ENCODE measurements at regions not wholly inside any gene's neighbourhood (a gene's known extent, or its start where the extent isn't known, plus 50 kb on each side); places are given as distances from the start of the nearest gene placed in this dataset.

DNA sequence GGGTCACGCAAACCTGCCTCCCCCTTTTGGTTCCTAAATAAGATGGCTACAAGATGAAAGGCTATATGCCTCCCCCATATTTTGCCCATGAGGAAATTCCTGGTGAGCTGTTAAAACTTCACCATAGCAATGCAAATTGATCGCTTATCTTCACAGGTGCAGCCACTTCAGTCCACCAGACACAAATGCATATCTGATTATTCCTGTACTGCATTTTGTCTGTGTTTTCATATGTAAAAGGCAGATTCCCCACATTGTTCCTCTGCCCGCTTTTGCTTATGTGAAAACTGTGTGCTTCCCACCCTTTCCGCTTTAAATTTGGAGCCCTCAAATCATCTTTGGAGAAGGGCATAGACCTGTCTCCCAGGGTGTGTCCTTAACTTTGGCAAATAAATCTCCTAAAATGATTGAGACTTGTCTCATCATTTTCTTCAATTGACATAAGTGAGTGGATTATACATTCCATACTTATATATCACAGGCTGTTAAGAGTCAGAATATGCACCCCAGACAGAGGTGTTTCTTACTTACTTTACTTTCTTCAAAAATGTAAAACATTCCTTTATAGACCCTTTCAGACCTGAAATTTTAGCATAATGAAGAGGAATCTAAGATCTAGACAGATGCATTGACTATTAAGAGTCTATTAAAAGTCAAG, 116.4 kb downstream of the CASP12 start:
- Histone ChIP-seq H3K4me1 (replicated peaks in 1 of 2; ENCODE audit: control insufficient read depth in 2 of 2, insufficient read depth in 2 of 2, low read length in 2 of 2) (no peaks in the 10 kb centered on the region), H3K9ac (ENCODE audit: insufficient read depth in 1 of 2, low read depth in 2 of 2, low read length in 2 of 2) (no peak overlapping the region), H3K36me3 (ENCODE audit: control insufficient read depth, insufficient read depth, low read length) (no peaks in the 10 kb centered on the region), H3K4me2 (ENCODE audit: insufficient read depth, low read length) (no peak overlapping the region), H3K9me3 (replicated peaks; ENCODE audit: control insufficient read depth, insufficient read depth, low read depth, low read length) (no peaks in the 10 kb centered on the region), H3K27me3 (ENCODE audit: control insufficient read depth in 2 of 2, insufficient read depth in 2 of 2, low read length in 2 of 2) (no peaks in the 10 kb centered on the region), H3K9me1 (ENCODE audit: control insufficient read depth, insufficient read depth, low read length) (no peaks in the 10 kb centered on the region), H2AFZ (ENCODE audit: low read depth, low read length) (no peak overlapping the region), H4K20me1 (replicated peaks; ENCODE audit: control insufficient read depth, insufficient read depth, low read length) (no peaks in the 10 kb centered on the region), H3K79me2 (ENCODE audit: control insufficient read depth, insufficient read depth, low read length) (no peaks in the 10 kb centered on the region), H3K27ac (ENCODE audit: extremely low read depth, low read depth, low read length) (no peak overlapping the region), H3K4me3 (no peak overlapping the region)
- in situ Hi-C loops (cut with MboI) (no loop called here), intact Hi-C loops (cut with micrococcal nuclease) (no loop called here)
- 0% methylated on average over 4 of the region's 4 CpGs for WGBS (ENCODE audit: insufficient coverage, low coverage, missing lambda C conversion rate)
- TF ChIP-seq, protein P1, sequence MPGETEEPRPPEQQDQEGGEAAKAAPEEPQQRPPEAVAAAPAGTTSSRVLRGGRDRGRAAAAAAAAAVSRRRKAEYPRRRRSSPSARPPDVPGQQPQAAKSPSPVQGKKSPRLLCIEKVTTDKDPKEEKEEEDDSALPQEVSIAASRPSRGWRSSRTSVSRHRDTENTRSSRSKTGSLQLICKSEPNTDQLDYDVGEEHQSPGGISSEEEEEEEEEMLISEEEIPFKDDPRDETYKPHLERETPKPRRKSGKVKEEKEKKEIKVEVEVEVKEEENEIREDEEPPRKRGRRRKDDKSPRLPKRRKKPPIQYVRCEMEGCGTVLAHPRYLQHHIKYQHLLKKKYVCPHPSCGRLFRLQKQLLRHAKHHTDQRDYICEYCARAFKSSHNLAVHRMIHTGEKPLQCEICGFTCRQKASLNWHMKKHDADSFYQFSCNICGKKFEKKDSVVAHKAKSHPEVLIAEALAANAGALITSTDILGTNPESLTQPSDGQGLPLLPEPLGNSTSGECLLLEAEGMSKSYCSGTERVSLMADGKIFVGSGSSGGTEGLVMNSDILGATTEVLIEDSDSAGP (CRISPR knock-in tag; IDR thresholded peaks at IDR 0.05), result no peak
- TF ChIP-seq EP400 (IDR thresholded peaks at IDR 0.05) (no peak), MEIS2 (IDR thresholded peaks at IDR 0.05; ENCODE audit: partially characterized antibody) (no peak), ETV5 (CRISPR knock-in tag; IDR thresholded peaks at IDR 0.05; ENCODE audit: low read depth) (no peak), MCM2 (IDR thresholded peaks at IDR 0.05; ENCODE audit: low read depth) (no peak), MTF1 (CRISPR knock-in tag; IDR thresholded peaks at IDR 0.05; ENCODE audit: borderline replicate concordance) (no peak), ZNF408 (CRISPR knock-in tag; IDR thresholded peaks at IDR 0.05; ENCODE audit: low read depth) (no peak), ZNF764 (CRISPR knock-in tag; IDR thresholded peaks at IDR 0.05; ENCODE audit: low read depth) (no peak), MIER1 (IDR thresholded peaks at IDR 0.05; ENCODE audit: low read depth) (no peak), NFXL1 (CRISPR knock-in tag; IDR thresholded peaks at IDR 0.05) (no peak)
- TF ChIP-seq, protein P2, sequence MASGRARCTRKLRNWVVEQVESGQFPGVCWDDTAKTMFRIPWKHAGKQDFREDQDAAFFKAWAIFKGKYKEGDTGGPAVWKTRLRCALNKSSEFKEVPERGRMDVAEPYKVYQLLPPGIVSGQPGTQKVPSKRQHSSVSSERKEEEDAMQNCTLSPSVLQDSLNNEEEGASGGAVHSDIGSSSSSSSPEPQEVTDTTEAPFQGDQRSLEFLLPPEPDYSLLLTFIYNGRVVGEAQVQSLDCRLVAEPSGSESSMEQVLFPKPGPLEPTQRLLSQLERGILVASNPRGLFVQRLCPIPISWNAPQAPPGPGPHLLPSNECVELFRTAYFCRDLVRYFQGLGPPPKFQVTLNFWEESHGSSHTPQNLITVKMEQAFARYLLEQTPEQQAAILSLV (tag; IDR thresholded peaks at IDR 0.05), result no peak
- TF ChIP-seq, protein P3, sequence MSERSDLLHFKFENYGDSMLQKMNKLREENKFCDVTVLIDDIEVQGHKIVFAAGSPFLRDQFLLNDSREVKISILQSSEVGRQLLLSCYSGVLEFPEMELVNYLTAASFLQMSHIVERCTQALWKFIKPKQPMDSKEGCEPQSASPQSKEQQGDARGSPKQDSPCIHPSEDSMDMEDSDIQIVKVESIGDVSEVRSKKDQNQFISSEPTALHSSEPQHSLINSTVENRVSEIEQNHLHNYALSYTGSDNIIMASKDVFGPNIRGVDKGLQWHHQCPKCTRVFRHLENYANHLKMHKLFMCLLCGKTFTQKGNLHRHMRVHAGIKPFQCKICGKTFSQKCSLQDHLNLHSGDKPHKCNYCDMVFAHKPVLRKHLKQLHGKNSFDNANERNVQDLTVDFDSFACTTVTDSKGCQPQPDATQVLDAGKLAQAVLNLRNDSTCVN (CRISPR knock-in tag; IDR thresholded peaks at IDR 0.05), result no peak
- ATAC-seq (no peak), FAIRE-seq (no peak), DNase-seq (ENCODE audit: extremely low read depth in 1 of 4, low spot score in 3 of 4) (no peak)
- ChIA-PET CTCF (ENCODE audit: low intra/inter-chr PET ratio) (no interaction called here), POLR2A (no interaction called here)
- BruUV-seq (replicated peaks), result no TSS peak

All from K562 (cell line).